GM18858 (cell line): ENCODE measurements at regions not wholly inside any gene's neighbourhood (a gene's known extent, or its start where the extent isn't known, plus 50 kb on each side); places are given as distances from the start of the nearest gene placed in this dataset.

Experiments used
- ATAC-seq: cut with Tn5 transposase; IDR thresholded peaks from one replicate; pipeline ENCODE4 v1.9.1; 2021; ENCODE audit not compliant: unreplicated experiment

- ATAC-seq: peak; percentile 5
These were observed 50.5 kb upstream of the ATF3 start for GRCh38 chr1:212557739-212558692.

DNA sequence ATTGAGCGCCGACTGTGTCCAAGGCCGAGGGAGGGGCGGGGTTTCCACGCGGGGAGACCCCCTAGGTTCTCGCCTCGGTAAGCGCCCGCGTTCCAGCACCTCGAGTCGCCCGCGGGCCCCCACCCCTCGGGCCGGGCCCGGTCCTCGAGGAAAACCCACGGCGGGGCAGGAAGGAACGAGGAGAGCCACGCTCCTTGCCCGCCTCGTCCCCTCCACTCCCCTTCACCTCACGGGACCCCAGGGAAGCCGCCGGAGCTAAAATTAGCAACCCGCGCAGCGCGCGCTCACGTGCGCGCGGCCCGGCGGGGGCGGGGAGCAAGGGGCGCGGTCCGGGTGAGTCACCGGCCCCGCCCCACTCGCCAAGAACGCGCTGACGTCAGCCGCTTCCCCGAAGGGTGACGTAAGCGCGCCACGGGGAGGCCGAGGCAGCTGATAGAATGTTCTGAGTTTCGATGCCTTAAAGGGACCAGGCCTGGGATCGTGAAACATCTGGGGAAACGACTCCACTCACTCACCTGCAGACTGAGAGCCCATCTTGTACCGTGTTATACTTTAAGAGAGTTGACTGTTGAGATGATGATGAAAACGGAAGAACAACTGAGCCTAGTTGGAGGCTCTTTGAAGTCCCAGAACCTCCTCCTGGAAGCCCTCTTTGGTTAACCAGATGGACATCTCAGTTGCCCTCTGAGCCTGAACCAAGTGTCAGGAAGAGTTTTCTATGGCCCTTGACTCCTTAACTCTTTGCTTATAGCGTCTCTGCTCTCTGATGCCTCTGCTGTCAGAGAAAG, 49.7 kb upstream of the ATF3 start:
- peak; percentile 83 for ATAC-seq
